Activated CD4-positive, alpha-beta T cell treated with anti-CD3 and anti-CD28 coated beads, Interleukin-2, amount 50 U/mL, for 1 hour (primary cell): ENCODE measurements at regions not wholly inside any gene's neighbourhood (a gene's known extent, or its start where the extent isn't known, plus 50 kb on each side); places are given as distances from the start of the nearest gene placed in this dataset.
"Not testable (repeated sequence)": the region's sequence is repeated elsewhere in the genome, so short reads cannot be mapped to it uniquely, and the experiment has no call there.

Experiments used
- DNase-seq: peaks from one replicate; pipeline ENCODE4 v3.0.0-alpha.2; 2020

DNA sequence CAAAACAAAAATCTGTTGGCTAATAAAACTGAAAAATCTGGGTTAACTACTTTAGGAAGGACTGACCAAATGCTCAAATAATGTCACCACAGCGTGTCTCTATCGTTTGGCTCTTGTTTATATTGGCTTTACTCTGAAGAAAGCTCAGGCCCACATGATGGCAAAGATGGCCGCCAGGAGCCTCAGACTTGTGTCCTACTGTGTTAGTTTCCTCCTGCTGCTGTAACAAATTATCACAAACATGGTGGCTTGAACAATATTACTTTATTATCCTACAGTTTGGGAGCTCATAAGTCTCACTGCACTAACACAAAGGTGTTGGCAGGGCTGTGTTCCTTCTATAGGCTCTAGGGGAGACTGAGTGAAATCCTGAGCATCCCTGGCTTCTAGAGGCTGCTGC, 303.0 kb downstream of the DAD1 start:
- DNase-seq: no peak

DNA sequence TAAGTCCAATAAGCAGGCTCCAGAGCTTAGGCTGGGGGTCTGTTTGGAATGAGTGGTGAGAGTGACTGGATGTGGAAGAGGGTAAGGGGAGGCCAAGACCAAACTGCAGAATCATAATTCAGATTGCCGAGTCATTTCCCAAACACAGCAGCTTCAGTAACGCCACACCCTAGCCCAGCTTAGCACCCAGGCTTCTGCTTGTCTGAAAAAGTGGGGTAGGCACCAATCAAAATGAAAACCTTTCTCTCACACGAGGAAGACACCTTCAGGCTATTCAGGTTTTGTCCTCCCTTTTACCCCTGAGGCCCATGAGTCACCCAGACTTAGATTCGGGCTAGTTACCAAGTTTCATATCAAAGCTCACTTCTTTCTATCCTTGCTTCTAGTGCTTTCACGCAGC, 306.1 kb downstream of the DAD1 start:
- no peak for DNase-seq

DNA sequence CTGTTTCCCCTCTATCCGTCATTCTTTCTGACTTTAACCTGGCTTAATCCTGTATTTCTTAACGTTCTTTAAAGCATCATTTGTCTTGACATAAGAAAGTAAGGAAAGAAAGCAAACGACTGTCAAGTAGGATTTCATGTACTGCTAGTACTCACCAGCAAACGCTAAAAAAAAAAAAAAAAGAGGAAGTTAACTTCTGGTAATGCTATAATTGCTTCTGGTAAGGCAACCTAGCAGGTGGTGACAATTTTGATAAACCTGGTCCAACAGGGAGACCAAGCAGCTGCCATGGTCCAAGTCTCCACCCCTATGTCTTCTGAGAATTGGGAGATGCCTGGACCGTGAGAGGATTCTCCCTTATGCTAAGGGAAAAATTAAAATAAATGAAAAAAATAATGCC, 306.6 kb downstream of the DAD1 start:
- no peak for DNase-seq

DNA sequence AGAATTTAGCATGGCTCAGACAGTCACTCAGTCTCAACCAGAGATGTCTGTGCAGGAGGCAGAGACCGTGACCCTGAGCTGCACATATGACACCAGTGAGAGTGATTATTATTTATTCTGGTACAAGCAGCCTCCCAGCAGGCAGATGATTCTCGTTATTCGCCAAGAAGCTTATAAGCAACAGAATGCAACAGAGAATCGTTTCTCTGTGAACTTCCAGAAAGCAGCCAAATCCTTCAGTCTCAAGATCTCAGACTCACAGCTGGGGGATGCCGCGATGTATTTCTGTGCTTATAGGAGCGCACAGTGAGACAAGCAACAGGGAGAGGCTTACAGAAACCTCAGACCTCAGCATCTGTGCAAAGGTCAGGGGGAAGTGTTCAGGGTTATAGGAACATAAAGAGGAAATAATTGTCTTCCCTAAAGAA, 307.6 kb downstream of the DAD1 start:
- not testable (repeated sequence) for DNase-seq

DNA sequence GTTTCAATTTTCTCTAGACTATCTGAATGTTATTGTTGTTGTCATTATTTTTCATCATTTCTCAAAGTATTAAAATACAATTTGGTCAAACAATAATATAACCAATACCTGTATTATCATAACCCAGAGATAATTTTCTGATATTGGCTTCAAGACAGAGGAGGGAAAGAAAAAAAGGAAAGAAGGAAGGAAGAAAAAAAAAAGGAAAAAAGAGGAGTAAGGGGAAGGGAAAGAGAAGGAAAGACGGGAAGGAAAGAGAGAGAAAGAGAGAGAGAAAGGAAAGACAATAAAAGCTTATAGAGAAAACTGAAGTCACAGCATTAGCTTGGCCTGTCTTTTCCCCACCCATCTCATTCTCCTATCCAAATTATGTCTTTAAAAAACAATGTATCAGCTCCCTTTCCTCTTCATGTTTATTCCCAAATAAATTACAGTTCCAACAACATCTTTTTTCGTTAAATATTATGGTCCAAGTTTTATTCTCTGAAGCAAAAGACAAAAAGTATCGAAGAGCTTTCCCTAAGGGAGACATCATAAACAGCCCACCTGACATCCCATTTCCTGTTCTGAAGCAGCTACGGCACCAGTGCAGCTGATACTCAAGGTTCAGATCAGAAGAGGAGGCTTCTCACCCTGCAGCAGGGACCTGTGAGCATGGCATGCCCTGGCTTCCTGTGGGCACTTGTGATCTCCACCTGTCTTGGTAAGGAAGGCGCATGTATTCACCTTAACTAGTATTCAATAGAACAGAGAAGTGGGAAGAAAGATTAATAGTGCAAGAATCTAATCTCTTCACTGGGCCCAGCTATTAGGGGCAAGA, 308.3 kb downstream of the DAD1 start:
- no peak for DNase-seq

DNA sequence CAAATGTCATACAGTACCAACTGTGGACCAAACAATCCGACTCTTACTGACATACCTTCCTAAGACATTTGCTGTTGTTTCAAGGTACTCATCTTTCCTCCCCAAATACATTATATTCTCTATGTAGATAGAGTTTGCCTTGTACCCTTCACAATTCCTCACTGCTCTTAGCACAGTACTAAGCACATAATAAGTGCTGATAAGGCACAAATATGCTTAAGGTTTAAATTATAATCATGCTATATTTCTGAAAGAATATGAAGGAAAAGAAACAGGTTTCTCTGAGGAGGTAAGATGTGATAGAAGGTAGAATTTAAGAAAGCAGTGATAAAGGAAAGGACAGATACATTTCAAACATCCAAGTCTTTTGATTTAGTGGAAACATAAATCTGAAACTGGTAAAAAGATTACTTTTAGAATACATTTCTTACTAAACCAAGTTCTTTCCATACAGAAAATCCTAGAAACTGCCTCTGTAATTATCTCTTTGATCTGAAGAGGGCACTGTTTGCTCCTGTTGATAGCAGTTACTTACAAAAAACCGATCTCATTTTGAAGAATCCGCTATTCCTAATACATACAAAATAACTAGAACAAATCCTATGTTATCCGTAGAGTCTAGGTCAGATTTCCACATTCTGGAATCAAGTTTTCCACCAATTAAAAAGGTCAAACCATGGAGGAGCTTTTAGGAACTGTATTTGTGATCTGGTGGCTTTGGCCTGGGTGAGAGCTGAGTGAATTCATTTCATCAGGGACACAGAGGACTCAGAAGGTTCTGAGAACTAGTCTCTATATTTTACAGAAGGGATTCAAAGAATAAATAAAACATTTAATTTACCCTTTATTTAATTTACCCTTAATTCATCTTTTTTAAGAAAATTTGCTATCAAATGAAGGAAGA, 311.9 kb downstream of the DAD1 start:
- no peak for DNase-seq

DNA sequence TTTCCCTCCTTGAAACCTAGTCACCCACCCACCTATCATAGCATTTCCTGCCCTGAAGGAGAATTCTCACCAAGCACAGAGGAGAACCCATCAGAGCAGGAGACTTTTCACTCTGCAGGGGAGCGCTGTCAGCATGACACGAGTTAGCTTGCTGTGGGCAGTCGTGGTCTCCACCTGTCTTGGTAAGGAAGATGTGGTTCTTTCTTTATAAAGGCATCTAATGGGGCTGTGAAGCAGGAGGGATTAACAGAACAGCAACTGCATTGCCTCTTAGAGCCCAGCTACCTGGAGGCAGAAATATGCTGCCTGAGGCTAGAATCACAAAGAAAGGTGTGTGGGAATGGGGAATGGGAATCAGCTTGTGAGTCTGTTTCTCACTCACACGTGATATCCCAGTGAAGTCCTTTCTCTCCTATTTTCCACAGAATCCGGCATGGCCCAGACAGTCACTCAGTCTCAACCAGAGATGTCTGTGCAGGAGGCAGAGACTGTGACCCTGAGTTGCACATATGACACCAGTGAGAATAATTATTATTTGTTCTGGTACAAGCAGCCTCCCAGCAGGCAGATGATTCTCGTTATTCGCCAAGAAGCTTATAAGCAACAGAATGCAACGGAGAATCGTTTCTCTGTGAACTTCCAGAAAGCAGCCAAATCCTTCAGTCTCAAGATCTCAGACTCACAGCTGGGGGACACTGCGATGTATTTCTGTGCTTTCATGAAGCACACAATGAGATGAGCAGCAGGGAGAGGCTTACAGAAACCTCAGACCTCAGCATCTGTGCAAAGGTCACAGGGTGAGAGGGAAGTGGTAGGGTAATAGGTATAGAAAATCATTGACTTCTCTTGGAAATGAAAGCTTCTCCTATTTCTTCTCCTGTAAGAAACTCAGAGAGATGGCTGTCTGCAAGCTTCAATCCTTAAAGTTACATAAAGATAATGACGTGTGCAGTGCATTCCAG, 316.9 kb downstream of the DAD1 start:
- no peak for DNase-seq

DNA sequence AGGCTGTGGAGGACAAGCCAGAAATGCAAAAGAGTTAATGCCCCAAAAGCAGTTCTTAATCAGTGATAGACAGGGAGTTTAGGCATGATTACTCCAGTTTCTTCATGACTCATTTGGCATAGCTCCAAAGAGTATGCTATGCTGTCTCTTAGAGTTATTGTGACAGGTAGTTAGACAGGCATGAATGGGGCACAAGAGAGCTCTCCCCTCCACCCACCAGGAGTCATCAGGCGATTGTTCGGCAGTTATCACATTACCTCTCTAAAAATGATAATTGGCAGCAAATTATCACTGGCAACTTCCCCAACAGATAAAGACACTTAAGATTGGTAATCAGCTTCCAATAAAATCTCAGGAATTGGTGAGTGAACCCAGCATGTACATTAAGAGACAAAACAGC, 320.1 kb downstream of the DAD1 start:
- DNase-seq: no peak

DNA sequence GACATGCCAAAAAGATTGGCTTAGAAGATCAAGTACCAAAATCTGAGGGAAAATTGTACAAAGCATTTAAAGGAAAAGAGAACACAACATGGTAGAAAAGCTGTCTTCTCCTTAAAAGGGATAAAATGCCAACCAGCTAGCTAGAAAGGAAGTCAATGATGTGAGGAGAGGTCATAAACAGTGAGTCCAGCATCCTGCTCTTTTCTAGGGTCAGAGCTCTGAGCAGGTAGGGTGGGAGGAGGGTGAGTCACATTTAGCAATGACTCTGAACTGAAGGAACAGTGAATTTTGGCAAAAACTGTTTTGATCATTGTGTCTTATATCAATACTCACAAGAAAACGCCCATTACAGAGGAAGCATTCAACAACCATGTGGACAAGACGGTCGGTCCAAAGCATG, 322.3 kb downstream of the DAD1 start:
- DNase-seq: no peak

DNA sequence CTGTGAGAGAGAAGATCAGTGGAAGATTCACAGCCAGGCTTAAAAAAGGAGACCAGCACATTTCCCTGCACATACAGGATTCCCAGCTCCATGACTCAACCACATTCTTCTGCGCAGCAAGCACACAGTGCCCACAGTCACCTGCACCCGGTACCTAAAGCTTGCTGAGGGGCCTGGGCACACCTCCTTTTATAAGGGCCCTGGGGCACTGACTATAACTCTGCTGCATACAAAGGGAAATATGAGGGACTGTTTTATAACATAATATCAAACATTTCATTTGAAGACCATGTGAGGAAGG, 322.9 kb downstream of the DAD1 start:
- no peak for DNase-seq

DNA sequence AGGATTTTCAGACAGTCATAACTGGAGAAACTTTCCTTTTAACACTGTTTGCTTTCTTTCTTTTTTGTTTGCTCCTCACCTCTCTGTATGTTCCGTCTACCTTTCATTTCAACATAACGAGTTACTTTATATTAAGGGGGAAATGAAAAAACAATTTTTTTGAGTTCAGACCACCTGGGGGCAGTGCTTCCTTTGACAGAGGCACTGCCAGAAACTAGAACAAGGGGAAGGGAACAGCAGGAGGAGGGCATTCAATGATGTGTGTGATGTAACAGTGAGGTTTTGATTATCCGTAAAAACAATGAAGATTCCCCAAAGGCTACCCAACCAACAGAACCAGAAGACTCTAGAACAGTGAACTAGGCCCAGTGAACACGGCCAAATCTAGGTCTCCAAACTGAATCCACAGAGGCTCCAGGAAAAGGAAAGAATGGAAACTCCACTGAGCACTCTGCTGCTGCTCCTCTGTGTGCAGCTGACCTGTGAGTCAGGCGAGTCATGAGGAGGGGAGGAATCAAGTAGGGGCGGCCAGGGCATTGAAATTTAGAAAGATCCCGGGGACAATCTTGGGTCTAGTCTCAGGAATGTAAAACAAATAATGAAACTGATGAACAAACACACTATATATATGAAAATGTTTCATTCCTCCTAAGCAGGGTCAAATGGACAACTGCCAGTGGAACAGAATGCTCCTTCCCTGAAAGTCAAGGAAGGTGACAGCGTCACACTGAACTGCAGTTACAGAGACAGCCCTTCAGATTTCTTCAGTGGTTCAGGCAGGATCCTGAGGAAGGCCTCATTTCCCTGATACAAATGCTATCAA, 323.5 kb downstream of the DAD1 start:
- no peak for DNase-seq

DNA sequence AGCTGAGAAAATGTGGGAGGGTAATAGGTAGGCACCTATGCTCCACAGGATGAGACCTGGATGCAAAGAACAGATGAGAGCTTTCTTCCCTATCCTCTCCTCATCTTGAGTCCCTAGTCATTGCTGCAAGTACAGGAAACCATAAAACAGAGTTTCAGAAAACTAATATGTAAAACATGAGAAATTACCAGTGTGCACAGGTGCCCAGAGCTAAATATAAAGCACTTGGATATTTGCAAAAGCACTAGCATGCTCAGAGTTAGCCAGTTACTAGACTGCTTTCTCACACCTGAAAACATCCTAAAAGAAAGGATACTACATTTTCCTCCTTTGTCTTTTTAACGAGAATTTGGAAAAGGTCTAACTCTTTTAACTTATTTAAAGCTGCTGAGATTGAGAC, 324.3 kb downstream of the DAD1 start:
- no peak for DNase-seq

DNA sequence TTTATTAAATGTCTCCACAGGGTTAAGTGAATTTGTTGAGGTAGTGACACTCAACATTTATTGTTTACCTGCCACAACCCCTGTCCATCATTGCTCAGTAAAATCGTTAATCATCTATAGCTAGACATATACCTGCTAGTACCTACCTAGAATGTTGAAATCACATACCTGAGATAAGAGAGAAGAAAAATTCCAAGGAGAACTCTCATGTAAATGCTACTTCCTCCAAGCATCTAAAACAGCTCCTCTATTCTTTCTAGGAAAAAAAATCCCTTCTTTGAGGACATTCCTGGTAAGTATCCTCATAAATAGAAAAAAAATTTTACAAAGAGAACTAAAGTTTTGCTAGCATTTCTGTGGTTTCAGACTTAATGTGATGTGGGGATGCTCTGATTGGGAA, 325.1 kb downstream of the DAD1 start:
- no peak for DNase-seq

DNA sequence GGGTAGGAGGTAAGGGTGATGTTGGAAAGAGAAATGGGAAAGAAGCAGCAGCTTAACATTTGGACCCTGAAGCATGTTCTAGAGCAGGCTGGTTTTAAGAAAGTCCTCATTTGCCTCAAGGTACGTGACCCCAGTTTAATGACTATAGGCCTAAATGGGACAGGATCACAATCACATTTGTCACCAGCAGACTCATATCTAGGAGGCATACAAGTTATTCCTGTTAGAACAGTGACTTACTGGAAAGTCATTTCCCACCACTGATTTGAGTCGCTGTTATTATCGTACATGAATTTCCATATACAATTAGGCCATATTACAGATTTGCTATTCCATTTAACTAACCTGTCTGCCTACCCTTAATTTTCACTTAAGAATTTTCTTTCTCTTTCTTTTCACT, 326.1 kb downstream of the DAD1 start:
- DNase-seq: no peak

DNA sequence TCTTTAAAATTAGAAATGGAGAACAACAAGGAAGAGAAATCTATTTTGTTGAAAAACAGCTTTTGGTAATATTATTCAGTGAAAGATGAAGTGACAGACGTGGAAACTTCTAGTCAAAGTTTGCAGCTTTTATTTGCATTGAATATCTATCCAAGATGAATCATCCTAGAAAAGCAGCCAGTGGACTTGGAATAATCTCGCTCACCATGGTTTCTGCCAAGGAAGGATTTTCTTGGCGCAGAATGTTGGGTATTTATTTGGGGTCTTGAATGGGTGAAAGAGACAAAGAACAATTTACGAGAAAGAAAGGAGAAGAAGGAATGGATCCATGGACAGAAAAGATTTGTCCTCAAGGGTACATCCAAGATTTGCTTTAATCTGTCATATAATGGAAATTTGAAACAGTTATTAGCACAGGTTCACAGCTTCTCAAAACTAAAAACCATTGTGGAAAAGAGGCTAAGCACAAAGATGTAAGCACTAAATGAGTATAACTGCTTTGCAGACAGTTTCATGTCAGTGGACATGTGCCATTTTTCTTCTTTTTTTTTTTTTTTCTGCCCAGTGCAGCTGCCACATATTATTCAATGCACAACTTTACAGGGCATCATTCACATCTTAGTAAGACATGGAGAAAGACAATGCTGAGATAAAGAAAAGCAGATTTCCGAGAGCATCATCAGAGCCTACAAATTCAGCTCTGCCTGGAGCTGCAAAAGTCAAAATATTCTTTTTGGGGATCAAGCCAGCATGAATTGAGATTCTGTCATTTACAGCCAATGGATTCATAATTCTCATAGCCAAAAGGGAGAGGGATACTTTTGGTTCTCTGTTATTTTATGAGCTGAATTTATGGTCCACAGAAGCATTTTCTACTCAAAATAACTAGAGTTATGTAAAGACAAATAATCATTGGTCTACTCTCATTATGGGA, 333.7 kb downstream of the DAD1 start:
- no peak for DNase-seq

DNA sequence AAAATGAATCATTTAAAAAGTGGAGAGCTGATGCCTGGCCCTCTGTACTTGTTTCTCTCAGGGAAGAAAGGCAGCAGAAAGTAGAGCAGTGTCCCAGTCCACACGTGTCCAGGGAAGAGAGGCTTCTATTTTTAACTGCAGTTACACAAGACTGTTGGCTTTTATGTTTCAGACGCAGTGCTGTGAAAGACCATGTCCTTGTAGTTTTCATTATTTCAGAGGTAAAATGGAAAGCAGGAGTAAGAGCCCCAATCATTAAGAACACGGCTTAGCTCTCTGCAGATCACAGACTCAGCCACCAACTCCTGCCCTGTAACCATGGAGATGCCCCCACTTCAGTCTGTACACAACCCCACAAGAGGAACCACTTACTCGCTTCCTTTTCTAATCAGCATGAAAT, 336.3 kb downstream of the DAD1 start:
- no peak for DNase-seq

DNA sequence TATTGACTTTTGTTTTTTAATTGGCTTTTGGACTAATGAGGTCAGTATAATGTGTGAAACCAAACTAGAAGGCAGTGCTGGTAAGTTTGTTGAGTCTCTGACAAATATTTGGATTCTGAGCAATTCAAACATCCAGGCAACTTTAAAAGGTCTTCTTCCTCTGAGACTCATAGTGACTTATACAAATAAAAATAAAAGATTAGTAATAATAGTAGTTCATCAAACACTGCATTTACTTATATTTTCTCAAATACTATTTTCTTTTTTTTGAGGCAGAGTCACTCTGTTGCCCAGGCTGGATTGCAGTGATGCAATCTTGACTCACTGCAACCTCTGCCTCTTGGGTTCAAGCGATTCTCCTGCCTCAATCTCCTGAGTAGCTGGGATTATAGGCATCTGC, 337.9 kb downstream of the DAD1 start:
- DNase-seq: no peak

DNA sequence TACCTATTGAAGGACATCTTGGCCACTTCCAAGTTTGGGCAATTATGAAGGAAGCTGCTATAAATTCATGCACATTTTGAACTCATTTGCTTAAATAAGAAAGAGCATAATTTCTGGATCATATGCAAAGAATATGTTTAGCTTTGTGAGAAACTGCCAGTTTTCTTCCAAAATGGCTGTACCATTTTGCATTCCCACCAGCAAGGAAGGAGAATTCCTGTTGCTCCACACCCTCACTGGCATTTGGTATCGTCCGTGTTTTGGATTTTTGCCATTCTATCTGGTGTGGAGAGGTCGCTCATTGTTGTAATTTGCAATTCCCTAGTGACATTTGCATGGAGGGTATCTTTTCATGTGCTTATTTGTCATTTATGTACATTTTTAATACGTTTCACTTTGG, 339.3 kb downstream of the DAD1 start:
- no peak for DNase-seq

DNA sequence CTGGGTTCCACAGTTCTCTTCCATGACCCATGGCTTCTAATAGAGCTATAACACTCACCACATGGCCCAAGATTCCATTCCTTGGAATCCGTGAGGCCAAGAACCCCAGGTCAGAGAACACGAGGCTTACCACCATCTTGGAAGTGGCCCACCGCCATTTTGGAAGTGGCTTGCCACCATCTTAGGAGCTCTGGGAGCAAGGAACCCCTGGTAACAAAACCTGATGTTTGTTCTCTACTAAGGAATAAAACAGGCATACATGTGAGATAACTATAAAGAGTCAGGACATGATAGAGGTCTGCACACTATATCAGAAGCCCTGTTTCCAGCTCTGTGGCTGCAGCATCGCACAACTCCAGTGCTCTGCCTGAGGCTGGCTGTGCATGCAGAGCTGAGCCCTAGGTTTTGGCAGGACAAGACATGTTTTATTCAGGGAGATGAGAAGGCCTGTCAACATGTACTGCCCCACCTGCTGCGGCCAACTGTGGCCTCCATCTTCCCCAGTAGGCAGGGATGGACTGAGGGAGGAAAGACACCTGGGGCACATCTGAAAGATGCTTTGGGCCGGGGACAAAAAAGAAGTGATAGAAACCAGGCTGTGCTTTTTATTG, 344.9 kb downstream of the DAD1 start:
- no peak for DNase-seq

DNA sequence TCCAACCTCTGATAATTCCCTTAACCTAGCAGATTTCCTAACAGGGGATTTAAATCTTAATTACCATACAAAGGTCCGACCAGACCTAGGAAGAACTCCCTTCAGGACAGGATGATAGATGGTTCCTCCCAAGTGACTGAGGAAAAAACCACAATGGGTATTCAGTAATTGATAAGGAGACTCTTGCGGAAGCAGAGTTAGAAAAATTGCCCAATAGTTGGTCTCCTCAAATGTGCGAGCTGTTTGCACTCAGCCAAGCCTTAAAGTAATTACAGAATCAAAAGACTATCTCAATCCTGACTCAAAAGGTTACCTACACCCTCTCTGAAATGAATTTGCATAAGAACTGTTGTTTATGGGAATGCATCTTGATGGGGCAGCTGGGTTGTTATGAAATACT, 350.7 kb downstream of the DAD1 start:
- not testable (repeated sequence) for DNase-seq

DNA sequence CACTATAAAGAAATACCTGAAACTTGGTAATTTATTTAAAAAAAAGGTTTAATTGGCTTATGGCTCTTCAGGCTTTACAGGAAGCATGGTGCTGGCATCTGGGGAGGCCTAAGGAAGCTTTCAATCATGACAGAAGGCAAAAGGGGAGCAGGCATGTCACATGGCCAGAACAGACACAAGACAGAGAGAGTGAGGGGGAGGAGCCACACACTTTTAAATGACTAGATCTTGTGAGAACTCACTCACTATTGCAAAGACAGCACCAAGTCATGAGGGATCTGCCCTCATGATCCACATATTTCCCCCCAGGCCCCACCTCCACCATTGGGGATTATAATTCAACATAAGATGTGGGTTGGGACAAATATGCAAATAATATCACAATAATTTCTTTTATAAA, 355.6 kb downstream of the DAD1 start:
- no peak for DNase-seq
